HEK293T (cell line): ENCODE measurements at regions not wholly inside any gene's neighbourhood (a gene's known extent, or its start where the extent isn't known, plus 50 kb on each side); places are given as distances from the start of the nearest gene placed in this dataset.
"Not testable (repeated sequence)": the region's sequence is repeated elsewhere in the genome, so short reads cannot be mapped to it uniquely, and the experiment has no call there.

Experiments
- CTCF ChIA-PET: fragments of 350-600 bp; formaldehyde crosslinking; extraction: SDS; loops from one replicate; lab custom pipeline; 2021; ENCODE audit warnings: antibody characterized with exemption, inconsistent platforms; lab: Yijun Ruan, JAX
- POLR2A ChIA-PET: fragments of 350-600 bp; formaldehyde crosslinking; extraction: SDS; loops from one replicate; lab custom pipeline; 2020; ENCODE audit warnings: antibody characterized with exemption, inconsistent platforms; lab: Yijun Ruan, JAX
- DNase-seq: peaks from one replicate; pipeline ENCODE4 v3.0.0; 2012; ENCODE audit warnings: mixed read lengths; ENCODE audit errors: extremely low spot score
- ARNT ChIP-seq: fragments of 450-650 bp; IDR thresholded peaks from 2 replicates; pipeline ENCODE4 v1.6.1; 2017; ENCODE audit warnings: mild to moderate bottlenecking
- BHLHE40 ChIP-seq: fragments of 450-650 bp; IDR thresholded peaks from 2 replicates; pipeline ENCODE4 v1.6.1; 2016; ENCODE audit warnings: mild to moderate bottlenecking, moderate library complexity, borderline replicate concordance
- CTBP1 ChIP-seq: fragments of 450-650 bp; IDR thresholded peaks from 2 replicates; pipeline ENCODE4 v1.6.1; 2016; ENCODE audit warnings: borderline replicate concordance
- ELF4 ChIP-seq: fragments of 450-650 bp; IDR thresholded peaks from 2 replicates; pipeline ENCODE4 v1.6.1; 2017; ENCODE audit warnings: antibody characterized with exemption
- FOXA1 ChIP-seq: fragments of 450-650 bp; IDR thresholded peaks from 2 replicates; pipeline ENCODE4 v1.6.1; 2016; ENCODE audit warnings: mild to moderate bottlenecking
- FOXK2 ChIP-seq: fragments of 450-650 bp; IDR thresholded peaks from 2 replicates; pipeline ENCODE4 v1.6.1; 2016; ENCODE audit warnings: mild to moderate bottlenecking
- FOXM1 ChIP-seq: fragments of 450-650 bp; IDR thresholded peaks from 2 replicates; pipeline ENCODE4 v1.6.1; 2017; ENCODE audit warnings: mild to moderate bottlenecking, borderline replicate concordance
- HDGF ChIP-seq: fragments of 450-650 bp; IDR thresholded peaks from 2 replicates; pipeline ENCODE4 v1.6.1; 2017; ENCODE audit warnings: antibody characterized with exemption, borderline replicate concordance
- L3MBTL2 ChIP-seq: fragments of 450-650 bp; conservative IDR thresholded peaks from 2 replicates; pipeline ENCODE4 v1.6.1; 2016; ENCODE audit warnings: mild to moderate bottlenecking
- LEF1 ChIP-seq: fragments of 450-650 bp; IDR thresholded peaks from 2 replicates; pipeline ENCODE4 v1.6.1; 2017; ENCODE audit warnings: mild to moderate bottlenecking, borderline replicate concordance
- NFRKB ChIP-seq: fragments of 450-650 bp; IDR thresholded peaks from 2 replicates; pipeline ENCODE4 v1.6.1; 2016; ENCODE audit warnings: mild to moderate bottlenecking, moderate library complexity
- PKNOX1 ChIP-seq: fragments of 450-650 bp; IDR thresholded peaks from 2 replicates; pipeline ENCODE4 v1.6.1; 2016
- SP1 ChIP-seq: fragments of 450-650 bp; IDR thresholded peaks from 2 replicates; pipeline ENCODE4 v1.6.1; 2017
- SUZ12 ChIP-seq: fragments of 450-650 bp; IDR thresholded peaks from 2 replicates; pipeline ENCODE4 v1.6.1; 2016; ENCODE audit warnings: mild to moderate bottlenecking
- TARDBP ChIP-seq: fragments of 450-650 bp; IDR thresholded peaks from 2 replicates; pipeline ENCODE4 v1.6.1; 2016
- ZNF384 ChIP-seq: fragments of 450-650 bp; IDR thresholded peaks from 2 replicates; pipeline ENCODE4 v1.6.1; 2016

GRCh38 chrX:114075073-114075673 is 508.7 kb upstream of the HTR2C start:
- TF ChIP-seq SP1 (no peak), ZNF384 (peak; percentile 88), PKNOX1 (no peak), FOXM1 (no peak), ELF4 (no peak)
- CTCF ChIA-PET = interaction anchor here (0.6 to 1.0 kb wide), 2 partner anchors 145 to 1600 kb away, joined by 3 read pairs; no protein-coding TSS in a partner anchor
- DNase-seq = no peak
- POLR2A ChIA-PET = no interaction called here

- POLR2A ChIA-PET = no interaction called here
- CTCF ChIA-PET = no interaction called here
- DNase-seq = no peak
Observed at GRCh38 chrX:114073926-114074325, 510.0 kb upstream of the HTR2C start.

GRCh38 chrX:114071412-114071811 is 512.5 kb upstream of the HTR2C start:
- ChIA-PET POLR2A (no interaction called here), CTCF (no interaction called here)
- TF ChIP-seq TARDBP = no peak
- TF ChIP-seq ELF4 = no peak
- TF ChIP-seq FOXM1 = no peak
- no peak for TF ChIP-seq SUZ12

More at GRCh38 chrX:114073926-114074325, 510.0 kb upstream of the HTR2C start:
- TF ChIP-seq ELF4 (no peak), NFRKB (no peak), PKNOX1 (no peak), TARDBP (no peak), FOXA1 (no peak), FOXM1 (no peak), CTBP1 (no peak), ARNT (no peak), SP1 (no peak), SUZ12 (no peak), HDGF (no peak), BHLHE40 (no peak), L3MBTL2 (no peak)

GRCh38 chrX:114065577-114066223 is 518.2 kb upstream of the HTR2C start:
- CTCF ChIA-PET = no interaction called here
- POLR2A ChIA-PET = no interaction called here
- TF ChIP-seq L3MBTL2 (no peak), HDGF (no peak)
- DNase-seq = no peak

More at GRCh38 chrX:114071412-114071811, 512.5 kb upstream of the HTR2C start:
- no peak for DNase-seq

GRCh38 chrX:114061226-114061625 is 522.7 kb upstream of the HTR2C start:
- ChIA-PET POLR2A (no interaction called here), CTCF (no interaction called here)
- no peak for DNase-seq
- TF ChIP-seq FOXK2 (no peak), NFRKB (no peak), ZNF384 (no peak), HDGF (no peak), PKNOX1 (no peak), CTBP1 (no peak)

GRCh38 chrX:114058988-114059418 is 524.9 kb upstream of the HTR2C start:
- TF ChIP-seq SP1 (no peak), FOXA1 (no peak), NFRKB (no peak), PKNOX1 (no peak), FOXK2 (no peak), BHLHE40 (no peak), HDGF (no peak), ELF4 (no peak), FOXM1 (no peak), CTBP1 (no peak), ZNF384 (no peak), SUZ12 (no peak), ARNT (no peak), TARDBP (no peak), L3MBTL2 (no peak), LEF1 (no peak)
- no peak for DNase-seq
- CTCF ChIA-PET = no interaction called here
- POLR2A ChIA-PET = no interaction called here

- DNase-seq, POLR2A ChIA-PET, CTCF ChIA-PET: not testable (repeated sequence)
Observed at GRCh38 chrX:114057422-114057821, 526.5 kb upstream of the HTR2C start.
